Activated CD4-positive, alpha-beta T cell treated with anti-CD3 and anti-CD28 coated beads, Interleukin-2, amount 50 U/mL, for 48 hours (primary cell): ENCODE measurements at regions not wholly inside any gene's neighbourhood (a gene's known extent, or its start where the extent isn't known, plus 50 kb on each side); places are given as distances from the start of the nearest gene placed in this dataset.
"Not testable (repeated sequence)": the region's sequence is repeated elsewhere in the genome, so short reads cannot be mapped to it uniquely, and the experiment has no call there.

Experiments used
- DNase-seq, 2 experiments: peaks; one replicate each; pipeline ENCODE4 v3.0.0-alpha.2; 2020

GRCh38 chr15:20344601-20345400, 196.8 kb downstream of the GOLGA6L6 start:
- DNase-seq, result no peak

DNA sequence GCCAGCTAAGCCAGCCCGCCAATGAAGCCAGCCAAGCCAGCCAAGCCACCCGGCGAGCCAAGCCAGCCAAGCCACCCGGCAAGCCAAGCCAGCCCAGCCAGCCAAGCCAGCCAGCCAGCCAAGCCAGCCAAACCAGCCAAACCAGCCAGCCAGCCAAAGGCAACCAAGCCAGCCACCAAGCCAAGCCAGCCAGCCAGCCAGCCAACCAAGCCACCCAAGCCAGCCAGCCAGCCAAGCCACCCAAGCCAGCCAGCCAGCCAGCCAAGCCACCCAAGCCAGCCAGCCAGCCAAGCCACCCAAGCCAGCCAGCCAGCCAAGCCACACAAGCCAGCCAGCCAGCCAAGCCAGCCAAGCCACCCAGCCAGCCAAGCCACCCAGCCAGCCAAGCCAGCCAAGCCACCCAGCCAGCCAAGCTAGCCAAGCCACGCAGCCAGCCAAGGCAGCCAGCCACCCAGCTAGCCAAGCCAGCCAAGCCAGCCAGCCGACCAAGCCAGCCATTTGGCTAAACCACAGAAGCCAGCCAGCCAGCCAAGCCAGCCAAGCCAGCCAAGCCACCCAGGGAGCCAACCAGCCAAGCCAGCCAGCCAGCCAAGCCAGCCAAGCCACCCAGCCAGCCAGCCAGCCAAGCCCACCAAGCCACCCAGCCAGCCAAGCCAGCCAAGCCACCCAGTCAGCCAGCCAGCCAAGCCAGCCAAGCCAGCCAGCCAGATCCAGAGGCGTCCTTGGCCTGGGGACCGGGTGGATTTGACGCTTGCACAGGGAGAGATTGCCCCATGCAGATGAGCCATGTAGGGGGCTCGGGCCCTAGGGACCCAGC, 198.0 kb downstream of the GOLGA6L6 start:
- DNase-seq, result not testable (repeated sequence)

DNA sequence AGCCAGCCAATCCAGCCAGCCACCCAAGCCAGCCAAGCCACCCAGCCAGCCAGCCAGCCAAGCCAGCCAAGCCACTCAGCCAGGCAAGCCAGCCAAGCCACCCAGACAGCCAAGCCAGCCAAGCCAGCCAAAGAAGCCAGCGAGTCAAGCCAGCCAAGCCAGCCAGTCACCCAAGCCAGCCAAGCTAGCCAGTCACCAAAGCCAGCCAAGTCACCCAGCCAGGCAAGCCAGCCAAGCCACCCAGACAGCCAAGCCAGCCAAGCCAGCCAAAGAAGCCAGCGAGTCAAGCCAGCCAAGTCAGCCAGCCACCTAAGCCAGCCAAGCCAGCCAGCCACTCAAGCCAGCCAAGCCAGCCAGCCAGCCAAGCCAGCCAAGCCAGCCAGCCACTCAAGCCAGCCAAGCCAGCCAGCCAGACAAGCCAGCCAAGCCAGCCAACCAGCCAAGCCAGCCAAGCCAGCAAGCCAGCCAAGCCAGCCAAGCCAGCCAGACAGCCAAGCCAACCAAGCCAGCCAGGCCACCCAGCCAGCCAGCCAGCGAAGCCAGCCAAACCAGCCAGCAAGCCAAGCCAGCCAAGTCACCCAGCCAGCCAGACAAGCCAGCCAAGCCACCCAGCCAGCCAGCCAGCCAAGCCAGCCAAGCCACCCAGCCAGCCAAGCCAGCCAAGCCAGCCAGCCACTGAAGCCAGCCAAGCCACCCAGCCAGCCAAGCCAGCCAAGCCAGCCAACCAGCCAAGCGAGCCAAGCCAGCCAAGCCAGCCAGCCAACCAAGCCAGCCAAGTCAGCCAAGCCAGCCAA, 198.8 kb downstream of the GOLGA6L6 start:
- DNase-seq, result not testable (repeated sequence)

DNA sequence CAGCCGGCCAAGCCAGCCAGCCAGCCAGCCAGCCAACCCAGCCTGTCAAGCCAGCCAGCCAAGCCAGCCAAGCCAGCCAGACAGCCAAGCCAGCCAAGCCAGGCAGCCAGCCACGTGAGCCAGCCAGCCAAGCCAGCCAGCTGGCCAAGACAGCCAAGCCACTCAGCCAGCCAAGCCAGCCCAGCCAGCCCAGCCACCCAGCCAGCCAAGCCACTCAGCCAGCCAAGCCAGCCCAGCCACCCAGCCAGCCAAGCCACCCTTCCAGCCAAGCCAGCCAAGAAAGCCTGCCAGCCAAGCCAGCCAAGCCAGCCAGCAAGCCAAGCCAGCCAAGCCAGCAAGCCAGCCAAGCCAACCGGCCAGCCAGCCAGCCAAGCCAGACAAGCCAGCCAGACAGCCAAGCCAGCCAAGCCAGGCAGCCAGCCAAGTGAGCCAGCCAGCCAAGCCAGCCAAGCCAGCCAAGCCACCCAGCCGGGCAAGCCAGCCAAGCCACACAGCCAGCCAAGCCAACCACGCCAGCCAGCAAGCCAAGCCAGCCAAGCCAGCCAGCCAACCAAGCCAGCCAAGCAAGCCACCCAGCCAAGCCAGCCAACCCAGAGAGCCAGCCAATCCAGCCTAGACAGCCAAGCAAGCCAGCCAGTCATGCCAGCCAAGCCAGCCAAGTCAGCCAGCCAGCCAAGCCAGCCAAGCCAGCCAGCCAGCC, 199.5 kb downstream of the GOLGA6L6 start:
- peak in 1 of 2 experiments; percentile 33 for DNase-seq

DNA sequence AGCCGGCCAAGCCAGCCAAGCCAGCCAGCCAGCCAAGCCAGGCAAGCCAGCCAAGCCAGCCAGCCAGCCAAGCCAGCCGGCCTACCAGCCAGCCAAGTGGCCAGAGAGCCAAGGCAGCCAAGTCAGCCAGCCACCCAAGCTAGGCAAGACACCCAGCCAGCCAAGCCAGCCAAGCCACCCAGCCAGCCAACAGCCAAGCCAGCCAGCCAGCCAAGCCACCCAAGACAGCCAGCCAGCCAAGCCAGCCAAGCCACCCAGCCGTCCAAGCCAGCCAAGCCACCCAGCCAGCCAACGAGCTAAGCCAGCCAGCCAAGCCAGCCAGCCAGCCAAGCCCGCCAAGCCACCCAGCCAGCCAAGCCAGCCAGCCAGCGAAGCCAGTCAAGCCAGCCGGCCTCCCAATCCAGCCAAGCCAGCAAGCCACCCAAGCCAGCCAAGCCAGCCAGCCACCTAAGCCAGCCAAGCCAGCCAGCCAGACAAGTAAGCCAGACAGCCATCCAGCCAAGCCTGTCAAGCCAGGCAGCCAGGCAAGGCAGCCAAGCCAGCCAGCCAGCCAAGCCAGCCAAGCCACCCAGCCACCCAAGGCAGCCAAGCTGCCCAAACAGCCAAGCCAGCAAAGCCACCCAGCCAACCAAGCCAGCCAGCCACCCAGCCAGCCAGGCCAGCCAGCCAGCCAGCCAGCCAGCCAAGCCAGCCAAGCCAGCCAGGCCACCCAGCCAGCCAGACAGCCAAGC, 200.5 kb downstream of the GOLGA6L6 start:
- DNase-seq, result peak in 1 of 2 experiments; percentile 41

DNA sequence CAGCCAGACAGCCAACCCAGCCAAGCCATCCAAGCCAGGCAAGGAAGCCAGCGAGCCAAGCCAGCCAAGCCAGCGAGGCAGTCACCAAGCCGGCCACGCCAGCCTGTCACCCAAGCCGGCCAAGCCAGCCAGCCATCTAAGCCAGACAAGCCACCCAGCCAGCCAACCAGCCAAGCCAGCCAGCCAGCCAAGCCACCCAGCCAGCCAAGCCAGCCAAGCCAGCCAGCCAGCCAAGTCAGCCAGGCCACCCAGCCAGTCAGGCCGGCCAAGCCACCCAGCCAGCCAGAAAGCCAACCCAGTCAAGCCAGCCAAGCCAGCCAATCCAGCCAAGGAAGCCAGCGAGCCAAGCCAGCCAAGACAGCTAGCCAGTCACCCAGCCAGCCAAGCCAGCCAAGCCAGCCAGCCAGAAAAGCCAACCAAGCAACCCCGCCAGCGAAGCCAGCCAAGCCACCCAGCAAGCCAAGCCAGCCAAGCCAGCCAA, 201.2 kb downstream of the GOLGA6L6 start:
- peak in 1 of 2 experiments; percentile 25 for DNase-seq

DNA sequence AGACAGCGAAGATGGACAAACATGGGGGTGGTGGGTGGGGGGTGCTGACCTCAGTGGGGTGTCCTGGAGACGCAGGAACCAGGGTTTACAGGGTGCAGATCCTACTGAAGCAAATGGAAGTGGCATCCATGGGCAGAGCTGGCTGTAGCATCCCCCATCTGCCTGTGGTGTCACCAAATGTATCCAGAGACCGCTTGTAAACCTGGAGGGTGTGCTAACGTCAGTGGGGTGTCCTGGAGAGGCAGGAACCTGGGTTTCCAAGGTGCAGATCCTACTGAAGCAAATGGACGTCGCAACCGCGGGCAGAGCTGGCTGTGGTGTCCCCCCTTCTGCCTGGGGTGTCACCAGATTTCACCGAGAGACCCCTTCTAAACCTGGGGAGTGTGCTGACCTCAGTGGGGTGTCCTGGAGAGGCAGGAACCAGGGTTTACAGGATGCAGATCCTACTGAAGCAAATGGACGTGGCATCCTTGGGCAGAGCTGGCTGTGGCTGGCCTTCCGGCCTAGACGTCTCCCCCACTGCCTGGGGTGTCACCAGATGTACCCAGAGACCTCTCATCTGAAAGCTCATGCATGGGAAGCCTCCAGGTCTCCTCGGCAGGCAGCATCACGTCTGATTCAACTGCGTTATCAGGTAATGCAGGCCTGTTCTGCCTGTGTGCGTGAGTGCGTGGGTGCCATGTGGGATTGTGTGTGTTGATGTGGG, 202.4 kb downstream of the GOLGA6L6 start:
- DNase-seq, result not testable (repeated sequence)

DNA sequence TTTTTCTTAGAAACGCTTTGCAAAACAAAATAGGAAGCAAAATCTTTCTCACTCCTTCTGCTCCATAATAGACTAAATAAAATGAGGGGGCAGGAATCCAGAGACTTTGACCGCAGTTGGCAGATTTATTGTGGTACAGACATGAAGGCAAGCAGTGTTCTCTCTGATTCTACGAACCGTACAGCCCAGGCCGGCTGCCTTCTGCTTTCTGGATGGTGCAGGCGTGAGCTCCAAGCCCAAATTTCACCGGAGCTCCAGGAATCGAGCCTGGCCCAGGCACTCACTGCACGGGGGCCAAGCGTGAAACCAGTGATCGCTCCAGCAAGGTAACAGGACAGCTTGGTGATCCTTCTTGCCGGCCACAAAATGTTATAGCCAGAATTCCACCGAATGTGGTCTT, 202.9 kb downstream of the GOLGA6L6 start:
- DNase-seq, result not testable (repeated sequence)

DNA sequence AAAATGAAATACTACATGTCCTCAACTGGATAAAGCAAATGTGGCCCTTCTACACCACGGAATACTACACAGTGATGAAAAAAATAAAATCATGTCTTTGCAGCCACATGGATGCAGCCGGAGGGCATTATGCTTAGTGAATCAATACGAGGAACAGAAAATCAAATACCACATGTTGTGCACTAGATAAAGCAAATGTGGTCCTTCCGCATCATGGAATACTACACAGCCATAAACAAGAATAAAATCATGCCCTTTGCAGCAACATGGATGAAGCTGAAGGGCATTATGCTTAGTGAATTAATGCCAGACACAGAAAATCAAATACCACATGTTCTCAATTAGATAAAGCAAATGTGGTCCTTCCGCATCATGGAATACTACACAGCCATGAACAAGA, 204.4 kb downstream of the GOLGA6L6 start:
- not testable (repeated sequence) for DNase-seq

DNA sequence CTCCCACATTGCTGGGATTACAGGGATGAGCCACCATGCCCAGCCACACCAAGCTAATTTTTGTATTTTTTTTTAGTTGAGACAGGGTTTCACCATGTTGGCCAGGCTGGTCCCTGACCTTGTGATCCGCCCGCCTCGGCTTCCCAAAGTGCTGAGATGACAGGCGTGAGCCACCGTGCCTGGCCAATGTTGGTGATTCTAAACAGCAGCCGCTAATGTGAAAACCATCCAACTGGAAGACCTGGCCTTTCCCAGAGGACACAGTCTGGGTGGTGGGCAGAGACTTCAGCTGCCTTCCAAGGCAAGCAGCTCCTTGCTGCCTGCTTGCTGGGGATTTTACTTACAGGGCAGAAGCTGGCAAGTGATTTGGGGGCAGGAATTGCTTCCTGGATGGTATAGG, 207.1 kb downstream of the GOLGA6L6 start:
- not testable (repeated sequence) for DNase-seq

DNA sequence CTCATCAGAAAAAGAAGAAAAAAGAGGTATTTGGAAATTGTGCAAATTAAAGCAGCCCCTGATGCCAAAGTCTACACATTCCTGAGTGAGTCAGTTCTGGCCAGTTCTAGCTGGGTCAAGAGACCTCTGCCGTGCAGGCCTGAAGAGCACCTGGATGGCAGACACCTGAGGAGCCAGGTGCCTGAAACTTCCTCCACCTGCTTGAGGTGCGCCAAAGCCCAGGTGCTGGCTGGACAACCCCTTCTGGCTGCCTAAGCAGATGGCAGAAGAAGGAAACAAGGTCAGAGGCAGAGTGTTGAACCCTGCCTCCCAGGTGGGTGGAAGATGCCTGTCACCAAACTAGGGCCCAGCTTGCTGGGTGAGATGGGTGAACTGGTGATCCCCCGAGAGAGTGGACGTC, 215.8 kb downstream of the GOLGA6L6 start:
- DNase-seq, result not testable (repeated sequence)

DNA sequence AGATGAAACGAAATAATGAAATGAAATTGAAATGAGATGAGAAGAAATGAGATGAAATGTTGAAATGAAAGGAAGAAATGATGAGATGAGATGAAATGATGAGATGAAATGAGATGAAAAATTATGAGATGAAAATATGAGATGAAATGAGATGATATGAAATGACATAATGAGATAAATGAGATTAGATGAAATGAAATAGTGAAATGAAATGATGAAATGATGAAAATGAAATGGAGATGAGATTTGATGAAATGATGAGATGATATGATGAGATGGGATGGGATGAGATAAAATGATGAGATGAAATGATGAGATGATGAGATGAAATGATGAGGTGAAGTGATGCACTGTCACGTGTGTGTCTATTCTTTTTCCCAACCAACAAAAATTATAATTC, 224.5 kb downstream of the GOLGA6L6 start:
- not testable (repeated sequence) for DNase-seq

- not testable (repeated sequence) for DNase-seq
Observed at GRCh38 chr15:20311014-20311680, 230.5 kb downstream of the GOLGA6L6 start.

GRCh38 chr15:20310603-20311002, 231.0 kb downstream of the GOLGA6L6 start:
- DNase-seq, result no peak

GRCh38 chr15:20309966-20310365, 231.6 kb downstream of the GOLGA6L6 start:
- DNase-seq, result not testable (repeated sequence)

- not testable (repeated sequence) for DNase-seq
Observed at GRCh38 chr15:20309395-20309794, 232.2 kb downstream of the GOLGA6L6 start.

DNA sequence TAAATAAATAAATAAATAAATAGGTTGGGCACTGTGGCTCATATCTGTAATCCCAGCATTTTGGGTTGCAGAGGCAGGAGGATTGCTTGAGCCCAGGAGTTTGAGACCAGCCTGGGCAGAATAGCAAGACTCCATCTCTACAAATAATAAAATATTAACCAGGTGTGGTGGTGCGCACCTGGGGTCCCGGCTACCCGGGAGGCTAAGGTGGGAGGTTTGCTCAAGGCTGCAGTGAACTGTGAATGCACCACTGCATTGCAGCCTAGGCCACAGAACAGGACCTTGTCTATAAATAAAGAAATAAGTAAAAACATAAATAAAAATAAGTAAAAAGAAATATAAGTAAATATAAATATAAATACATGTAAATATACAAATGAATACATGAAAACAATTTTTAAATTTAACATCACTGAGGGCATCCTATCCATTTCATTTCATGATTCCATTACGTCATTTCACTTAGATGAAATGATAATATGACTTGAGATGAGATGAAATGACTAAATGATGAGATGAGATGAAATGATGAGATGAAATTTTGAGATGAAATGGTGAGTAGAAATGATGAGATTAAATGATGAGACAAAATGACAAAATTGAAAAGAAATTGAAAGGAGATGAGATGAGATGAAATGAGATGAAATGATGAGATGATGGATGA, 233.4 kb downstream of the GOLGA6L6 start:
- not testable (repeated sequence) for DNase-seq

DNA sequence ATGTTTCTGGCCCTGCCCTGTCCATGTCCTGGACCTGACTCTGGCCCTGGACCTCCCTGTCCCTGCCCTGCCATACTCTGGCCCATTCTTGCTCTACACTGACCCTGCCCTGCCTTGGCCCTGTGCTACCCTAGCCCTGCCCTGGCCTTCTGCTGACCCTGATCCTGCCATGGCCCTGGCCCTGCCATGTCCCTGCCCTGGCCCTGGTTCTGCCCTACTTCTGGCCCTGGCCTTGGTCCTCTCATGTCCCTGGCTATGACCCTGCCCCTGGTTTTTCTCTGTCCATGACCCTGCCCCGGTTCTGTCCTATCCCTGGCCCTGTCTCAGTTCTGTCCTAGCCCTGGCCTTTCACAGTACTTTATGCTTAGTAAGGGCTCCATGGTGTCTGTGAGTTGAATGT, 234.5 kb downstream of the GOLGA6L6 start:
- DNase-seq, result not testable (repeated sequence)

GRCh38 chr15:20306497-20307106, 235.0 kb downstream of the GOLGA6L6 start:
- not testable (repeated sequence) for DNase-seq
